Esophagus muscularis mucosa (tissue), 4 donors: ENCODE measurements at regions not wholly inside any gene's neighbourhood (a gene's known extent, or its start where the extent isn't known, plus 50 kb on each side); places are given as distances from the start of the nearest gene placed in this dataset.

Source experiments
- DNase-seq: peaks from one replicate; pipeline ENCODE4 v3.0.0-alpha.2; 2017; ENCODE audit errors: extremely low spot score
- H3K27ac ChIP-seq, 4 donors: fragments of 200-600 bp; sonication (generic); replicated peaks in 1 of 4; 1 replicate in 3 of 4; 2 replicates in 1 of 4; pipeline ENCODE4 v1.5.1; 2016 to 2019; ENCODE audit warnings: mild to moderate bottlenecking in 1 of 4
- H3K27me3 ChIP-seq, 4 donors: fragments of 200-600 bp; sonication (generic); one replicate each; pipeline versions ENCODE4 v1.5.1 to v1.6.0; 2016 to 2019
- H3K36me3 ChIP-seq, 4 donors: fragments of 200-600 bp; sonication (generic); one replicate each; pipeline ENCODE4 v1.5.1; 2016 to 2019
- H3K4me1 ChIP-seq, 4 donors: fragments of 200-600 bp; sonication (generic); one replicate each; pipeline ENCODE4 v1.5.1; 2016 to 2019
- H3K4me3 ChIP-seq, 4 donors: fragments of 200-600 bp; sonication (generic); 1 replicate in 2 of 4; 2 replicates in 2 of 4; pipeline ENCODE4 v1.5.1; 2016 to 2019; ENCODE audit warnings: mild to moderate bottlenecking in 4 of 4, moderate library complexity in 1 of 4
- H3K9me3 ChIP-seq, 4 donors: fragments of 200-600 bp; sonication (generic); 1 replicate in 3 of 4; 2 replicates in 1 of 4; pipeline ENCODE4 v1.5.1; 2016 to 2019
- CTCF ChIP-seq, 3 experiments: fragments of 200-600 bp in 2 of 3; fragments of 450-650 bp in 1 of 3; sonication (generic) in 2 of 3; IDR thresholded peaks; one replicate each; pipeline ENCODE4 v1.5.1; 2017 to 2019; ENCODE audit warnings: antibody characterized with exemption in 3 of 3, mild to moderate bottlenecking in 2 of 3, moderate library complexity in 1 of 3
- EP300 ChIP-seq: sonication (generic); formaldehyde crosslinking; IDR thresholded peaks from one replicate; pipeline ENCODE4 v1.6.1; 2017; ENCODE audit warnings: antibody characterized with exemption
- POLR2A ChIP-seq: fragments of 450-650 bp; IDR thresholded peaks from one replicate; pipeline ENCODE4 v1.6.1; 2017; ENCODE audit warnings: antibody characterized with exemption, moderate library complexity, mild to moderate bottlenecking, low read depth
- POLR2AphosphoS5 ChIP-seq, 2 donors: sonication (generic); formaldehyde crosslinking; IDR thresholded peaks; one replicate each; pipeline ENCODE4 v1.6.1; 2017; ENCODE audit warnings: antibody characterized with exemption in 2 of 2
- WGBS: methylation state at CpG from one replicate; pipeline ENCODE4 v1.1.5; 2018; 5-methylcytosine and 5-hydroxymethylcytosine counted together
- intact Hi-C: fragments of 100-400 bp; cut with DNase I; formaldehyde crosslinking; loops from one replicate; pipeline ENCODE4 v1.15.1; 2023

GRCh38 chr3:81846988-81847387 is 85.5 kb upstream of the GBE1 start:
- WGBS: 100% methylated on average over 1 of the region's 1 CpG
- intact Hi-C loops: no loop called here
- Histone ChIP-seq H3K4me3 (no peak overlapping the region), H3K9me3 (no peaks in the 10 kb centered on the region), H3K27ac (no peak overlapping the region), H3K27me3 (no peaks in the 10 kb centered on the region), H3K36me3 (no peaks in the 10 kb centered on the region), H3K4me1 (no peaks in the 10 kb centered on the region)
- TF ChIP-seq POLR2A (no peak), POLR2AphosphoS5 (IDR thresholded peaks at IDR 0.05) (no peak), CTCF (IDR thresholded peaks at IDR 0.05) (no peak), EP300 (no peak)
- no peak for DNase-seq

GRCh38 chr3:81841540-81841939 is 80.1 kb upstream of the GBE1 start:
- intact Hi-C loops: no loop called here
- WGBS: 35% methylated on average over 2 of the region's 2 CpGs
- no peak overlapping the region for H3K4me3 ChIP-seq
- TF ChIP-seq POLR2A (no peak), CTCF (IDR thresholded peaks at IDR 0.05) (no peak), EP300 (no peak), POLR2AphosphoS5 (IDR thresholded peaks at IDR 0.05) (no peak)
- DNase-seq: no peak
- H3K27ac ChIP-seq: no peak overlapping the region
- H3K9me3 ChIP-seq: no peaks in the 10 kb centered on the region
- peaks cover 0 to 11% (median 0%) of the 10 kb centered on the region in 4 donors for H3K4me1 ChIP-seq
- H3K27me3 ChIP-seq: no peaks in the 10 kb centered on the region
- no peaks in the 10 kb centered on the region for H3K36me3 ChIP-seq

- Histone ChIP-seq H3K27ac (no peak overlapping the region), H3K27me3 (no peaks in the 10 kb centered on the region), H3K4me3 (no peak overlapping the region), H3K36me3 (no peaks in the 10 kb centered on the region), H3K9me3 (no peaks in the 10 kb centered on the region), H3K4me1 (peaks cover 0 to 11% (median 0%) of the 10 kb centered on the region in 4 donors)
- TF ChIP-seq POLR2AphosphoS5 (IDR thresholded peaks at IDR 0.05): no peak
- TF ChIP-seq EP300: no peak
- no peak for TF ChIP-seq CTCF (IDR thresholded peaks at IDR 0.05)
- TF ChIP-seq POLR2A: no peak
- intact Hi-C loops: no loop called here
- DNase-seq: no peak
- 65% methylated on average over 4 of the region's 4 CpGs for WGBS
These were observed 78.2 kb upstream of the GBE1 start for GRCh38 chr3:81839504-81840094.

GRCh38 chr3:81838457-81838856 is 77.0 kb upstream of the GBE1 start:
- Histone ChIP-seq H3K27me3 (no peaks in the 10 kb centered on the region), H3K9me3 (no peaks in the 10 kb centered on the region), H3K27ac (no peak overlapping the region), H3K4me3 (no peak overlapping the region), H3K4me1 (peaks cover 0 to 11% (median 0%) of the 10 kb centered on the region in 4 donors), H3K36me3 (no peaks in the 10 kb centered on the region)
- intact Hi-C loops: no loop called here
- TF ChIP-seq EP300: no peak
- no peak for DNase-seq
- WGBS: 55% methylated on average over 1 of the region's 1 CpG

- Histone ChIP-seq H3K9me3 (no peaks in the 10 kb centered on the region), H3K4me3 (no peak overlapping the region), H3K4me1 (peaks cover 0 to 11% (median 0%) of the 10 kb centered on the region in 4 donors), H3K27ac (no peak overlapping the region), H3K27me3 (no peaks in the 10 kb centered on the region), H3K36me3 (no peaks in the 10 kb centered on the region)
- intact Hi-C loops: no loop called here
- WGBS: 74% methylated on average over 6 of the region's 6 CpGs
- DNase-seq: no peak
- no peak for TF ChIP-seq EP300
- TF ChIP-seq POLR2A: no peak
- TF ChIP-seq POLR2AphosphoS5 (IDR thresholded peaks at IDR 0.05): no peak
- no peak for TF ChIP-seq CTCF (IDR thresholded peaks at IDR 0.05)
These were observed 75.7 kb upstream of the GBE1 start for GRCh38 chr3:81837071-81837593.
